Right atrium auricular region (tissue), 2 donors: ENCODE measurements at regions not wholly inside any gene's neighbourhood (a gene's known extent, or its start where the extent isn't known, plus 50 kb on each side); places are given as distances from the start of the nearest gene placed in this dataset.

Experiments
- DNase-seq: peaks from one replicate; pipeline ENCODE4 v3.0.0-alpha.2; 2019; ENCODE audit warnings: low spot score
- H3K27ac ChIP-seq, 2 donors: fragments of 200-600 bp; sonication (generic); 1 replicate in 1 of 2; 2 replicates in 1 of 2; pipeline ENCODE4 v1.5.1; 2016 to 2019
- H3K27me3 ChIP-seq, 2 donors: fragments of 200-600 bp; sonication (generic); one replicate each; pipeline versions ENCODE4 v1.5.1 to v1.6.0; 2017 to 2019
- H3K36me3 ChIP-seq: fragments of 200-600 bp; sonication (generic); one replicate; pipeline ENCODE4 v1.5.1; 2016
- H3K4me1 ChIP-seq, 2 donors: fragments of 200-600 bp; sonication (generic); one replicate each; pipeline versions ENCODE4 v1.5.1 to v1.6.0; 2017 to 2019
- H3K4me3 ChIP-seq, 2 donors: fragments of 200-600 bp; sonication (generic); 1 replicate in 1 of 2; 2 replicates in 1 of 2; pipeline ENCODE4 v1.5.1; 2017 to 2019; ENCODE audit warnings: mild to moderate bottlenecking in 1 of 2, moderate library complexity in 1 of 2
- H3K9me3 ChIP-seq, 2 donors: fragments of 200-600 bp; sonication (generic); one replicate each; pipeline ENCODE4 v1.5.1; 2019
- TF ChIP-seq, protein P1 (sequence below), 2 donors: fragments of 200-600 bp; sonication (generic); IDR thresholded peaks; one replicate each; pipeline ENCODE4 v1.5.1; 2019; ENCODE audit warnings: antibody characterized with exemption in 2 of 2

DNA sequence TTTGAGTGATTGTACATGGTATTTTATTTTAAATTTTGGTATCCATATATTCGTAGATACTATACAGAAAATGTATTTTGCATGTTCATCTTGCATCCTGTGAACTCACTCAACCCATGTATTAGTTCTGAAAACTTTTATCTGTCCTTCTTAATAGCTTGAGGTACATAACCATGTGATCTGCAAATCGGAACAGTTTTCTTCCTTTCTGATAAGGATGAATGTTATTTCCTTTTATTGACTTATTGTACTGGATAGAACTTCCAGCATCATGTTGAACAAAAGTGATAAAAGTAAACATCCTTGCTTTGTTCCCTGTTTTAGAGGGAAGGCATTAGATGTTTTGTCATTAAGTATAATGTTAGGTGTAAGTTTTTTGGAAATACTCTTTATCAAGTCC lies 554.7 kb downstream of the GALR1 start:
- Histone ChIP-seq H3K4me1 (no peaks in the 10 kb centered on the region), H3K4me3 (no peak overlapping the region), H3K27me3 (no peaks in the 10 kb centered on the region), H3K9me3 (peaks cover 0 to 10% of the 10 kb centered on the region in 2 donors), H3K36me3 (no peaks in the 10 kb centered on the region), H3K27ac (no peak overlapping the region)
- no peak for DNase-seq
- TF ChIP-seq, protein P1, sequence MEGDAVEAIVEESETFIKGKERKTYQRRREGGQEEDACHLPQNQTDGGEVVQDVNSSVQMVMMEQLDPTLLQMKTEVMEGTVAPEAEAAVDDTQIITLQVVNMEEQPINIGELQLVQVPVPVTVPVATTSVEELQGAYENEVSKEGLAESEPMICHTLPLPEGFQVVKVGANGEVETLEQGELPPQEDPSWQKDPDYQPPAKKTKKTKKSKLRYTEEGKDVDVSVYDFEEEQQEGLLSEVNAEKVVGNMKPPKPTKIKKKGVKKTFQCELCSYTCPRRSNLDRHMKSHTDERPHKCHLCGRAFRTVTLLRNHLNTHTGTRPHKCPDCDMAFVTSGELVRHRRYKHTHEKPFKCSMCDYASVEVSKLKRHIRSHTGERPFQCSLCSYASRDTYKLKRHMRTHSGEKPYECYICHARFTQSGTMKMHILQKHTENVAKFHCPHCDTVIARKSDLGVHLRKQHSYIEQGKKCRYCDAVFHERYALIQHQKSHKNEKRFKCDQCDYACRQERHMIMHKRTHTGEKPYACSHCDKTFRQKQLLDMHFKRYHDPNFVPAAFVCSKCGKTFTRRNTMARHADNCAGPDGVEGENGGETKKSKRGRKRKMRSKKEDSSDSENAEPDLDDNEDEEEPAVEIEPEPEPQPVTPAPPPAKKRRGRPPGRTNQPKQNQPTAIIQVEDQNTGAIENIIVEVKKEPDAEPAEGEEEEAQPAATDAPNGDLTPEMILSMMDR (IDR thresholded peaks at IDR 0.05), result no peak

DNA sequence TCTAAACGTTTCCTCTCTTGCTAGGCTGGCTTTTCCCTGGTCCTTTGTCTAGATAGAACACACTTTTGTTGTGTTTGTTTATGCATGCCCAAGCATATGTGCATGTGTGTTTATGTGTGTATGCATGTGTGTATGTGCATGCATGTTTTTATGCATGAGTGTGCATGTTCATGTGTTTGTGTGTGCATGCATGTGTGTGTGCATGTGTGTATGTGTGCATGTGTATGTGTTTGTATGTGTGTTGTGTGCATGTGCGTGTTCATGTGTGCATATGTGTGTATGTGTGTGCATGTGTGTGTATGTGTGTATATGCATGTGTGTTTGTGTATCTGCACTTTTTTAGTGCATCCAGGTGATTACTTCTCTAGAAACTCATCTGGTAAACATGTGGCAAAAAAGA lies 558.0 kb downstream of the GALR1 start:
- Histone ChIP-seq H3K4me1 (no peaks in the 10 kb centered on the region), H3K27ac (no peak overlapping the region), H3K36me3 (no peaks in the 10 kb centered on the region), H3K4me3 (no peak overlapping the region), H3K9me3 (no peaks in the 10 kb centered on the region), H3K27me3 (no peaks in the 10 kb centered on the region)
- TF ChIP-seq, protein P1 (IDR thresholded peaks at IDR 0.05), result no peak
- no peak for DNase-seq

DNA sequence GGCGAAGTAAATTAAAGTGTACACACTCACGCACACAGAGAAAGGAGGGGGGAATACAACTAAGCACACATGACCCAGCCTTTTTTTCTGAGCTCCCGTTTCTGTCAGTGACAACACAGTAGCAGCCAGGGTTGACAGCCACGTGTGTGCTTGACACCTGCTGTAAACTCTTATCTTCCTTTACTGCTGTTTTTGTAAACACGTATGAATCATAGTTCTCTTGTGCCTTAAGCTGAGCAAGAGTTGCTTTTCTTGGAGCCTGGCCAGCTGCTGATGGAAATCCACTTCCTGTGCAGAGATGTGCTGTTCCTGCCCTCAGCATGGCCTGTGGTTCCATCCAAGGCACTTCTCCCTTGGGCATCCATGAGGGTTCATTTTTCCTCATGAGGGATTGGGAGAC lies 561.9 kb downstream of the GALR1 start:
- TF ChIP-seq, protein P1 (IDR thresholded peaks at IDR 0.05), result no peak
- H3K27me3 ChIP-seq, result no peaks in the 10 kb centered on the region
- no peaks in the 10 kb centered on the region for H3K4me1 ChIP-seq
- H3K4me3 ChIP-seq, result no peak overlapping the region
- H3K36me3 ChIP-seq, result no peaks in the 10 kb centered on the region
- no peak overlapping the region for H3K27ac ChIP-seq
- DNase-seq, result no peak
- H3K9me3 ChIP-seq, result no peaks in the 10 kb centered on the region

DNA sequence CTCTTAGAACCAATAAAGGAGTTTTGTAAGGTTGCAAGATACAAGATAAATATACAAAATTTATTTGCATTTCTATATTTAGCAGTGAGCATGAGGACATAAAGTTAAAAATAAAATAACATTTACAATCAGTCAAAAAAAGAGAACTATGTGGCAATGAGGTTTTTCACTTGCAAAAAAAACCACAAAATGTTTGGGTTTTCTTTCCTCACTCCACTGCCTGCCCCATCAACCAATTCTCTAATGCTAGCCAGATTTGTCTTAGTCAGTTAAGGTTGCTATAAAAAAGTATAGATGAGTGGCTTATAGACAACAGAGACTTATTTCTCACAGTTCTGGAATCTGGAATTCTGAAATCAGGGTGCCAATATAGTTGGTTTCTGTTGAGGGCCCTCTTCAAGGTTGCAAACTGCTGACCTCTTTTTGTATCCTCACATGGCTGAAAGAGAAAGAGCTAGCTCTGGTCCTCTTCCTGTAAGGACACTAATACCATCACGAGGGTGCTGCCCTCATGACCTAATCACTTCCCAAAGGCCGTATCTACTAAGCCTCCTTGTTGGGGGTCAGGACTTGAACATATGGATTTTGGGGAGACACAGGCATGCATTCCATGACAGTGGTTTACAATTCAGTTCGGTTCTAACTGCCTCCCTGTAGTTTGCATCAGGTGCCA lies 566.2 kb downstream of the GALR1 start:
- peaks cover 0 to 7% of the 10 kb centered on the region in 2 donors for H3K9me3 ChIP-seq
- no peak for DNase-seq
- TF ChIP-seq, protein P1 (IDR thresholded peaks at IDR 0.05), result no peak
- no peak overlapping the region for H3K4me3 ChIP-seq
- no peaks in the 10 kb centered on the region for H3K27me3 ChIP-seq
- H3K4me1 ChIP-seq, result no peaks in the 10 kb centered on the region
- H3K36me3 ChIP-seq, result no peaks in the 10 kb centered on the region
- H3K27ac ChIP-seq, result no peak overlapping the region

DNA sequence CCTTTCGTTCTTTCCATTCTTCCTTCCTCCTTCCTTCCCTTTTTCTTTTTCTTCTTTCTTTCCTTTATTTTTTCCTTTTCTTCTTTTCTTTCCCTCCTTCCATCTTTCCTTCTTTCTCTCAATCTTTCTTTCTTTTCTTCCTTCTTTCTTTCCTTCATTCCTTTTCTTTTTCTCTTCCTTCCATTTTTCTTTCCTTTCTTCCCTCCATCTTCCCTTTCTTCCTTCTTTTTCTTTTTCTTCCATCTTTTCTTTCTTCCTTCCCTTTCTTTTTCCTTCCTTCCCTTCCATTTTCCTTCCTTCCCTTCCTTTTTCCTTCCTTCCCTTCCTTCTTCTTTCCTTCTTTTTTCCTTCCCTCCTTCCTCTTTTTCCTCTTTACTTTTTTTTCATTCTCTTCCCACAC lies 568.7 kb downstream of the GALR1 start:
- Histone ChIP-seq H3K27me3 (no peaks in the 10 kb centered on the region), H3K4me3 (no peak overlapping the region), H3K4me1 (no peaks in the 10 kb centered on the region), H3K36me3 (no peaks in the 10 kb centered on the region), H3K9me3 (peaks cover 0 to 7% of the 10 kb centered on the region in 2 donors), H3K27ac (no peak overlapping the region)
- no peak for DNase-seq
- TF ChIP-seq, protein P1 (IDR thresholded peaks at IDR 0.05), result no peak

DNA sequence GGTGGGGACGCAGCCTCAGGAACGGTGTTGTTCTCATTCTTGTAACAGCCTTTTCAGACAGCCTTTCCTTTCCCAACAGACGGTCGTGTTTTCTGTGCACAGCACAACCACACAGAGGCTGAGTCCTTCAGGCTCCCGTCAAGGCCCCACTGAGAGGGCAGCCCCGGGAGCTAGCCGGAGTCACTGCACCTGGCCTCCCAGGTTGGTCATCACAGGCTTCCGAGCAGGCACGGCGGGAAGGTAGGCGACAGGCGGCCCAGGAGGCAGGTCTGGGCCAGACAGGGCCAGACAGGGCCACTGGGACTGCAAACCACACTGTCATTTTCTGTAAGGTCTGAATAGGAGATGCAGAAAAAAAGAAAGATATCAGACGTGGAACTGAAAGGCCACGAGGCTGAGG lies 570.8 kb downstream of the GALR1 start:
- no peak for DNase-seq
- H3K4me3 ChIP-seq, result no peak overlapping the region
- H3K4me1 ChIP-seq, result no peaks in the 10 kb centered on the region
- H3K27me3 ChIP-seq, result no peaks in the 10 kb centered on the region
- no peak overlapping the region for H3K27ac ChIP-seq
- H3K9me3 ChIP-seq, result peaks cover 0 to 7% of the 10 kb centered on the region in 2 donors
- H3K36me3 ChIP-seq, result no peaks in the 10 kb centered on the region
- TF ChIP-seq, protein P1 (IDR thresholded peaks at IDR 0.05), result no peak
